ENCODE measurements at regions not wholly inside any gene's neighbourhood (a gene's known extent, or its start where the extent isn't known, plus 50 kb on each side); places are given as distances from the start of the nearest gene placed in this dataset.

DNA sequence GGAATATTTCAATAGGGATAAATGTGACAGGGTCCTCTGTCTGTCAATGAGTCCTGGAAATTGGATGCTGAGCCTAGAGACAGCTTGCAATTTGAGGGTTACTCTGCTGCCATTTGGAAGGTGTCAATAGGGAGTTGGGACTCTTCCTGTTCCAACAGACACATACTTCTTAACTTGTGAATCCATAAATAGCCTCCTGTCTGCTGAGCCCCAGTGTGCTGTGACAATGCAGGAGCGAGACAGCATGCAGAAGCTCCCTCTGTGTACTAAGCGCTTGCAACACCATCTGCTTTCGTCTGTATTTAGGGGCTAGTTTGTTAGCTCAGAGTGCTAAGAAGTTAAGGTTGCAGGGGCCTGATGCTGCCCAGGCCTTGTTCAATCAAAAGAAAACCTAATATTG, 58.5 kb upstream of the GPR12 start:
- no peak for ATAC-seq
- TF ChIP-seq SNAI2 (CRISPR knock-in tag; IDR thresholded peaks at IDR 0.05) (no peak), ARNTL (CRISPR knock-in tag; IDR thresholded peaks at IDR 0.05; ENCODE audit: borderline replicate concordance, low read depth) (no peak), GLIS3 (CRISPR knock-in tag; IDR thresholded peaks at IDR 0.05) (no peak), ISL1 (CRISPR knock-in tag; IDR thresholded peaks at IDR 0.05) (no peak), ZNF565 (CRISPR knock-in tag; conservative IDR thresholded peaks at IDR 0.05; ENCODE audit: low read depth) (no peak), PATZ1 (CRISPR knock-in tag; IDR thresholded peaks at IDR 0.05; ENCODE audit: borderline replicate concordance) (no peak), PPARA (CRISPR knock-in tag; IDR thresholded peaks at IDR 0.05; ENCODE audit: borderline replicate concordance) (no peak), OSR1 (CRISPR knock-in tag; IDR thresholded peaks at IDR 0.05) (no peak), RARB (CRISPR knock-in tag; IDR thresholded peaks at IDR 0.05) (no peak), ZFP3 (CRISPR knock-in tag; IDR thresholded peaks at IDR 0.05) (no peak), CSRNP3 (CRISPR knock-in tag; IDR thresholded peaks at IDR 0.05) (no peak), ZC3H10 (CRISPR knock-in tag; IDR thresholded peaks at IDR 0.05) (no peak), POU6F1 (CRISPR knock-in tag; IDR thresholded peaks at IDR 0.05; ENCODE audit: borderline replicate concordance, low read depth) (no peak), ZNF70 (CRISPR knock-in tag; IDR thresholded peaks at IDR 0.05) (no peak)
- TF ChIP-seq, protein P1, sequence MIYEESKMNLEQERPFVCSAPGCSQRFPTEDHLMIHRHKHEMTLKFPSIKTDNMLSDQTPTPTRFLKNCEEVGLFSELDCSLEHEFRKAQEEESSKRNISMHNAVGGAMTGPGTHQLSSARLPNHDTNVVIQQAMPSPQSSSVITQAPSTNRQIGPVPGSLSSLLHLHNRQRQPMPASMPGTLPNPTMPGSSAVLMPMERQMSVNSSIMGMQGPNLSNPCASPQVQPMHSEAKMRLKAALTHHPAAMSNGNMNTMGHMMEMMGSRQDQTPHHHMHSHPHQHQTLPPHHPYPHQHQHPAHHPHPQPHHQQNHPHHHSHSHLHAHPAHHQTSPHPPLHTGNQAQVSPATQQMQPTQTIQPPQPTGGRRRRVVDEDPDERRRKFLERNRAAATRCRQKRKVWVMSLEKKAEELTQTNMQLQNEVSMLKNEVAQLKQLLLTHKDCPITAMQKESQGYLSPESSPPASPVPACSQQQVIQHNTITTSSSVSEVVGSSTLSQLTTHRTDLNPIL (CRISPR knock-in tag; IDR thresholded peaks at IDR 0.05; ENCODE audit: low read depth), result no peak

DNA sequence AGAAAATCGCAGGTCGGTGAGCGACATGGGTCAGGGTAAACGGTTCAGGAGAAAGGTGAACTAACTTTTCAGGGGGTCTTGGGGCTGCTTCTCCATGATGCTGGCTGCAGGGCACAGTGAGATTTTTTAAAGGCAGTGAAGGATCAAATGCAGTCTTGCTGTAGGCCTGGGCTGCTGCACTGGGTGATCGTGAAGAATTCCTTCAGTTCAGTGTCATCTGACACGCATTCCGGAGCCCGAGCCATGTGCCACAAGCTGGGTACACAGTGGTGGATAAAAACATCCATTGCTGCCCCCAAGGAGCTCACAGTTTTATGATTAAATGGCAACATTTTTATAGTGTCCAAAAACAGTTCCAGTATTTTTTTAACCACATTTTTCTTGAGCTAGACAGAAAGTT, 56.3 kb upstream of the GPR12 start:
- no peak for ATAC-seq
- TF ChIP-seq TOX (CRISPR knock-in tag; IDR thresholded peaks at IDR 0.05; ENCODE audit: borderline replicate concordance) (no peak), POU6F1 (CRISPR knock-in tag; IDR thresholded peaks at IDR 0.05; ENCODE audit: borderline replicate concordance, low read depth) (no peak), ESRRG (CRISPR knock-in tag; IDR thresholded peaks at IDR 0.05) (no peak), TCF4 (CRISPR knock-in tag; IDR thresholded peaks at IDR 0.05; ENCODE audit: borderline replicate concordance) (no peak)

DNA sequence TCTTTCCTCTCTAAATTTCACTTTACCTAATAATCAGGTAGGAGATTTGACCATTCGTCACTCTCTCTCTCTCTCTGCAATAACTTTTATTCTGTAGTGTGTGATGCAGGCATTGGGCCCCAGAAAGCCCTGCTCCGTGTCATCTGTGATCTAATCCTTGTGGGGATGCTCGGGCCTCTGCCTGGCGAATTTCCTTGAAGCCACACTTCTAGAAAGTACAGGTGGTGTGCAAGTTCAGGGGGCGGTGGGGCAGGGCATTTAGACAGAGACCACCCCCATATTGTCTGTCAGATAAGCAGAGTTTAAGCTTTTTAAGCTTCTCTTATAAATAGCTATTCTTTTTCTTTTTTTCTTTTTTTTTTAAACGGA, 53.4 kb upstream of the GPR12 start:
- TF ChIP-seq SNAI2 (CRISPR knock-in tag; IDR thresholded peaks at IDR 0.05), result no peak
- no peak for TF ChIP-seq ZNF8 (CRISPR knock-in tag; IDR thresholded peaks at IDR 0.05)
- no peak for TF ChIP-seq ZFP3 (CRISPR knock-in tag; IDR thresholded peaks at IDR 0.05)
- no peak for TF ChIP-seq OSR1 (CRISPR knock-in tag; IDR thresholded peaks at IDR 0.05)

GRCh38 chr13:26813321-26813979, 52.9 kb upstream of the GPR12 start:
- TF ChIP-seq CSRNP3 (CRISPR knock-in tag; IDR thresholded peaks at IDR 0.05) (no peak), ZNF70 (CRISPR knock-in tag; IDR thresholded peaks at IDR 0.05) (no peak), ZFP3 (CRISPR knock-in tag; IDR thresholded peaks at IDR 0.05) (no peak)
- no peak for ATAC-seq

More for the DNA sequence above, 53.4 kb upstream of the GPR12 start:
- no peak for ATAC-seq

Data from SK-N-SH treated with all-trans-retinoic acid at 6 μM for 48 hours (cell line).